Stimulated activated CD8-positive, alpha-beta memory T cell treated with anti-CD3 and anti-CD28 coated beads, Interleukin-7, amount 100 ng/mL, for 24 hours (primary cell): ENCODE measurements at regions not wholly inside any gene's neighbourhood (a gene's known extent, or its start where the extent isn't known, plus 50 kb on each side); places are given as distances from the start of the nearest gene placed in this dataset.

Experiments
- DNase-seq: peaks from one replicate; pipeline ENCODE4 v3.0.0-alpha.2; 2020; ENCODE audit warnings: low read depth

DNA sequence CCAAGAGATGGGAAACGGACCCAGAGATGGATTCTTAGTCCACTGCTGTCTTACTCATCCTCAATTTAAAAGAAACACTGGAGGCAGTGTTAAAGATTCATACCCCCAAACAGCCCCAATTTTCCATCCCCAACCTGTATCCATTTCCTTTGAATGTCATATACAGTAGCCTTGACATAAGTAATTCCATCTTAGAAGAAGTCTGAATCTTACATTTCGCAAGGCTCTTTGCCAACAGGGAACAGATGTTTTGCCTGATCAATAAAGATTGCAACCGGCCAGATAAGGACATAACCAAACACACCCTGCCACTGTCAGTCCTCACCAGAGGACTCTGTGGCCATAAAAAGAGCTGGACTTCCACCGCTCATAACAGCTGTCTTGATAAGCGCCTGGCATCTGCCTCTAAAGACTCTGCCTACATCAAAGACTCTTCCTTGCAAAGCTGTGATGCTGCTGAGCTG lies 59.0 kb upstream of the MED9 start:
- no peak for DNase-seq

DNA sequence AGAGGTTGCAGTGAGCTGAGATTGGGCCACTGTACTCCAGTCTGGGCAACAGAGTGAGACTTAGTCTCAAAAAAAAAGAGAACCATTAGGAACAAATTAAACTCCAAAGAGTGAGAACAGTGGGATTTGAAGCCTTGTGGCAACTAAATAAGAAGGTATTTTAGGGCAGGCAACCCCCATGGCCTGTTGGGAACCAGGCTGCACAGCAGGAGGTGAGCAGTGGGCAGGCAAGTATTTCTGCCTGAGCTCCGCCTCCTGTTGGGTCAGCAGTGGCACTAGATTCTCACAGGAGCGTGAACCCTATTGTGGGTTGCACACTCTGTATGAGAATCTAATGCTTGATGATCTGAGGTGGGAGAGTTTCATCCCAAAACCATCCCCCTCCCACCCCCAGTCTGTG lies 57.6 kb upstream of the MED9 start:
- DNase-seq: no peak

DNA sequence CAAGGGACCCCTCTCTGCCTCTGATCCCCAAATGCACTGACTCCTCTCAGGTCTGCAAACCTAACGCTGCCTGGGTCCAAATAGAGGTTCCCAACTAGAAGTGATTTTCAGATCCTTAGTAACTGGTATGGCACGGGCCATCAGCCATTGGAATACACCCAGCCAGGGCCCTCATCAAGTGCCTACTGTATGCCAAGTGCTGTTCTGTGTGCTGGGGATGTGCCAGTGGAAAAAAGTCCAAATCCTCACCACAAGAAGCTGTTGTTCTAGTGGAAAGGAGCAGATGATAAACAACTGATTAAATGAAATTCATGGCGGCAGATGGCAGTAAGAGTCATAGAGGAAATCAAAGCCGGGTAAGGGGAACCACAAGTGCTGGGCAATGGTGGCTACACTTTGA lies 57.2 kb upstream of the MED9 start:
- no peak for DNase-seq

GRCh38 chr17:17420082-17420481 lies 56.7 kb upstream of the MED9 start:
- no peak for DNase-seq

DNA sequence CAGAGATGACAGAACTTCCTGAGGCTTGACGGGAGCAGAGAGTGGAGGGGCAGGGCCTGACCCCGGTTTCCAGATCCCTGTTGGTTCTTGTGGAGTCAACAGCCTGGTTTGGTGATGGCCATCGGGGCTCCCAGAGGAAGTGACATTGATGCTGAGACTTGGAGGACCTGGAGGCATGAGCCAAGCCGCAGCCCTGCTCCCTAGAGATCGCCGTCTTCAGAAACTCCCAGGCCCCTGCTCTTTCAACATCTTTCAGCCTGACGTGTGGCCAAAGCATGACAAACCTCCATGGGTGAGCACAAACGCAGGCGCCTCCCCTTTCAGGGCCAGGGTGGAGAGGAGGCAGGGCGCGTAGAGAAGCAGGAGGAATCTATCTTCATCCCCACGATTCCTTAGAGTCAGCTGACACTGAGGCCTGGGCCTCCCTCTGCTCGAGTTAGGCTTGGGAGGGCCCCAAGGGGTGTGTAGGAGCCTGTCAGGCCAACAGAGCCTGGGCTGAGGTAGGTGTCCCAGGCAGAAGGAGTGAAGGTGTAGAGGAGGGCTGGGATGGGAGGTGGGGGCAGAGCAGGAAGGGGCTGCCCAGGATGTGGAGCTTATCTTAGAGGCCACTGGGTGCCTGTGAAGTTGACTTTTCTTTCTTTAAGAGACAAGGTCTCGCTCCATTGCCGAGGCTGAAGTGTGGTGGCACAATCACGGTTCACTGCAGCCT lies 56.1 kb upstream of the MED9 start:
- no peak for DNase-seq

DNA sequence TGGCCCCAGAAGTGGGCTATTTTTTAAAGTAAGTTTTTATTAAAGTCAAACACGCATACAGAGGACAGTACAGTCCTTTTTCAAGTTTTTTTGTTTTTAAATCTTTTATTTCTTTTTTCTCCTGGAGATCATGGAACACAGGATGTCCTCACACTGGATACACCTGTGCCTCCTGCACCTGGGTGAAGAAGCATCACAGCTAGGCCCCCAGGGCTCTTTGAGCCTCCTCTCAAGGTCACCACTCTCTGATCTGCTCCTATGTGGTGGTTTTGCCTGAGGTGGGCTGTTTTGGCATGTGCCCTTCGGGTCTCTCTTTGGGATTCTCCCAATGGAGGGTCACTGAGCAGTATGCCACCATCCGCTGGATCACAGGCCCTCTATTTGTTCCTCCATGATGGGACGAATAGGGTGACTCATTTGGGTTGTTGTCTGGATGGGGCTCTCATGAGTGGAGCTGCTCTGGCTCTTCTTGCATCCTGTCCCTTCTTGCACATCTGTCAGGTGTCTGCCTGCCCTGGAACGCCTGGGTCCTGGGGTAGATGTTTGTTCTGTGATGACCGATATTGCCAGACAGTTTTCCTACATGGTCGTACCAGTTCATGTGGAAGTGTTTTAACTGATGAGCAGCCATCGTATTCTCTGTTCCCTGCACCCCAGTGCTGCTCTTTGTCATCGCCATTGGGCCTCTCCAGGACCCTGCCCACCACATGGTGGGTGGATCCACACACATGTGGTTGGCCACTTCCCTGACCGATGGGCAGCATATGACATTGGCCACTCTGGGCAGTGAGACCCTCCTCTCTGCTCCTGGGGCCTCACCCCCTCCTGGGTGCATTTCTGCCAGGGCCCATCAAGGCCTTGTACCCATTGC lies 55.2 kb upstream of the MED9 start:
- no peak for DNase-seq

- DNase-seq: no peak
Observed at GRCh38 chr17:17422217-17422610, 54.6 kb upstream of the MED9 start.

GRCh38 chr17:17422641-17423040 lies 54.2 kb upstream of the MED9 start:
- no peak for DNase-seq

GRCh38 chr17:17423656-17424055 lies 53.1 kb upstream of the MED9 start:
- DNase-seq: no peak

DNA sequence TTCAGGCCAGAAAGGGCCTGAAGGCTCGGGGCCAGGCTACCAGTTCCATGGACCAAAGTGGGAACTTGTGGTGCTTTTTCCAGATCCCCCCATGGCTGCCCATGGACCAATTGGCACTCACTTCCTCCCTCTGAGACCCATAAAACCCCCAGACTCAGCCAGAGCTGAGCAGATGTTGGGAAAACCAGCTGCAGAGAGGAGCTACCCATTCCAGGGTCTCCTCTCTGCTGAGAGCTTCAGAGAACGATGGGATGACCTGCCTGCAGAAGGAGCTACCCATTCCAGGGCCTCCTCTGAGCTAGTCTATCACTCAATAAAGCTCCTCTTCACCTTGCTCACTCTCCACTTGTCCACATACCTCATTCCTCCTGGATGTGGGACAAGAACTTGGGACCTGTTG lies 52.2 kb upstream of the MED9 start:
- no peak for DNase-seq

- DNase-seq: no peak
Observed at GRCh38 chr17:17425005-17425404, 51.8 kb upstream of the MED9 start.

GRCh38 chr17:17425591-17425990 lies 51.2 kb upstream of the MED9 start:
- DNase-seq: no peak

DNA sequence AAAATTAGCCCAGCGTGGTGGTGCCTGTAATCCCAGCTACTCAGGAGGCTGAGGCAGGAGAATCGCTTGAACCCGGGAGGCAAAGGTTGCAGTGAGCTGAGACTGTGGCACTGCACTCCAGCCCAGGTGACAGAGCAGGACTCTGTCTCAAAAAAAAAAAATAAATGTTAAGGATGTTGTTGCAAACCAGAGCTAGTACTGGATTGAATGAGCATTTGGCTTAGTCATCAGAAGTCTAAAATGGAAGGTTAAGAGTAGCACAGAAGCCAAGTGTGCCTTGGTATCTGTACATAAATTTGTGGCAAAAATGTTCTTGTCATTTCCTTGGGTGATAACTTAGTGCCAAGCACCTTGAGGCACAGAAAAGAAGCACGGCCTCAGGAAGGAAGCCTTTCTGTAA lies 50.6 kb upstream of the MED9 start:
- DNase-seq: no peak
